ENCODE measurements at regions not wholly inside any gene's neighbourhood (a gene's known extent, or its start where the extent isn't known, plus 50 kb on each side); places are given as distances from the start of the nearest gene placed in this dataset.

GRCh38 chr15:81747482-81747881 is 298.3 kb downstream of the MEX3B start:
- no peak for TF ChIP-seq CTCF (IDR thresholded peaks at IDR 0.05)
- TF ChIP-seq POLR2A (IDR thresholded peaks at IDR 0.05), result no peak
- TF ChIP-seq POLR2AphosphoS5 (IDR thresholded peaks at IDR 0.05), result no peak
- TF ChIP-seq EP300 (IDR thresholded peaks at IDR 0.05; ENCODE audit: low read depth), result no peak

Measured in transverse colon (tissue), 4 donors.